Amniotic stem cell (primary cell): ENCODE measurements at regions not wholly inside any gene's neighbourhood (a gene's known extent, or its start where the extent isn't known, plus 50 kb on each side); places are given as distances from the start of the nearest gene placed in this dataset.
"Not testable (repeated sequence)": the region's sequence is repeated elsewhere in the genome, so short reads cannot be mapped to it uniquely, and the experiment has no call there.

Experiments used
- DNase-seq: peaks from one replicate; lab custom pipeline; 2025; lab: John Stamatoyannopoulos, UW

GRCh38 chr3:73177827-73178226 lies 116.4 kb downstream of the EBLN2 start:
- DNase-seq, result no peak

GRCh38 chr3:73179601-73180000 lies 118.1 kb downstream of the EBLN2 start:
- DNase-seq, result no peak

GRCh38 chr3:73186741-73187140 lies 125.3 kb downstream of the EBLN2 start:
- DNase-seq, result no peak

- DNase-seq, result no peak
Observed at GRCh38 chr3:73187328-73187727, 125.9 kb downstream of the EBLN2 start.

GRCh38 chr3:73188707-73189106 lies 127.2 kb downstream of the EBLN2 start:
- no peak for DNase-seq

- no peak for DNase-seq
Observed at GRCh38 chr3:73192036-73192738, 130.7 kb downstream of the EBLN2 start.

GRCh38 chr3:73193943-73194342 lies 132.5 kb downstream of the EBLN2 start:
- DNase-seq, result not testable (repeated sequence)

GRCh38 chr3:73197187-73197586 lies 135.7 kb downstream of the EBLN2 start:
- no peak for DNase-seq

- no peak for DNase-seq
Observed at GRCh38 chr3:73203101-73203500, 141.6 kb downstream of the EBLN2 start.

- DNase-seq, result no peak
Observed at GRCh38 chr3:73203633-73204032, 142.2 kb downstream of the EBLN2 start.

- DNase-seq, result no peak
Observed at GRCh38 chr3:73204841-73205240, 143.4 kb downstream of the EBLN2 start.

GRCh38 chr3:73206030-73206429 lies 144.6 kb downstream of the EBLN2 start:
- no peak for DNase-seq

- DNase-seq, result no peak
Observed at GRCh38 chr3:73207946-73208440, 146.5 kb downstream of the EBLN2 start.

- no peak for DNase-seq
Observed at GRCh38 chr3:73210759-73211158, 149.3 kb downstream of the EBLN2 start.

- DNase-seq, result no peak
Observed at GRCh38 chr3:73212683-73213082, 151.2 kb downstream of the EBLN2 start.

GRCh38 chr3:73213896-73214295 lies 152.4 kb downstream of the EBLN2 start:
- DNase-seq, result no peak

GRCh38 chr3:73214846-73215245 lies 153.4 kb downstream of the EBLN2 start:
- no peak for DNase-seq

GRCh38 chr3:73215281-73215680 lies 153.8 kb downstream of the EBLN2 start:
- no peak for DNase-seq

- DNase-seq, result no peak
Observed at GRCh38 chr3:73215901-73216300, 154.4 kb downstream of the EBLN2 start.

GRCh38 chr3:73216310-73216709 lies 154.9 kb downstream of the EBLN2 start:
- DNase-seq, result no peak

- DNase-seq, result no peak
Observed at GRCh38 chr3:73222126-73222525, 160.7 kb downstream of the EBLN2 start.

- DNase-seq, result no peak
Observed at GRCh38 chr3:73225146-73225855, 163.8 kb downstream of the EBLN2 start.

GRCh38 chr3:73225991-73226390 lies 164.5 kb downstream of the EBLN2 start:
- DNase-seq, result no peak

GRCh38 chr3:73228000-73228399 lies 166.5 kb downstream of the EBLN2 start:
- DNase-seq, result no peak
